Spleen (tissue), 3 donors: ENCODE measurements at regions not wholly inside any gene's neighbourhood (a gene's known extent, or its start where the extent isn't known, plus 50 kb on each side); places are given as distances from the start of the nearest gene placed in this dataset.

Source experiments
- POLR2A ChIP-seq, 3 donors: fragments of 450-650 bp; IDR thresholded peaks; one replicate each; pipeline ENCODE4 v1.5.1; 2017; ENCODE audit warnings: antibody characterized with exemption in 3 of 3, mild to moderate bottlenecking in 1 of 3
- POLR2AphosphoS5 ChIP-seq, 3 donors: sonication (generic); formaldehyde crosslinking; IDR thresholded peaks; one replicate each; pipeline ENCODE4 v1.5.1; 2017; ENCODE audit warnings: antibody characterized with exemption in 3 of 3

DNA sequence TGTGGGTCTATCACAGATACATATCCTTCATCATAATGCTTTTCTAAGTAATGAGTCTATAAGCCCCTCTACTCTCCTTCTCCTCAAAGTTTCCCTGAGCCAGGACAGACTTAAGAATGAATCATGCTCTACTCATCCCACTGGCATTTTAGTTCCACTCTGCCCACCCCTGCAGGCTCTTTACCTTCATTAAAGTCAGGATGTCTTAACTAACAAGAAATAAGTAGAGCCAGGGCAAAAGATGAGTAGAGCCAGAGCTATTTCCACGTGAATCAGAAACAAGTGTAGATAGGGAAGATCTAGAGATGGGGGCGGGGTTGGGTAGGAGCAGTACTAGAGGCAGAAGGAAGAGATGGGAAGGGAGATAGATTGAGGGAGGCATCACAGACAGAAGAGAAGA is 790.5 kb downstream of the RNF144A start:
- no peak for TF ChIP-seq POLR2A (IDR thresholded peaks at IDR 0.05)
- TF ChIP-seq POLR2AphosphoS5 (IDR thresholded peaks at IDR 0.05): no peak
